Psoas muscle (tissue), 7 donors: ENCODE measurements at regions not wholly inside any gene's neighbourhood (a gene's known extent, or its start where the extent isn't known, plus 50 kb on each side); places are given as distances from the start of the nearest gene placed in this dataset.

Source experiments
- ATAC-seq, 4 donors: fragments of 200-7000 bp; cut with Tn5 transposase; one replicate each; pipeline ENCODE4 v1.9.1; 2020; ENCODE audit warnings: moderate library complexity in 3 of 4, mild to moderate bottlenecking in 2 of 4
- DNase-seq, 2 donors: peaks; one replicate each; pipeline ENCODE4 v3.0.0-alpha.2; 2020
- H3K27ac ChIP-seq: fragments of 200-600 bp; one replicate; pipeline ENCODE4 v1.8.0; 2022
- H3K27me3 ChIP-seq, 3 donors: fragments of 200-600 bp in 1 of 3; one replicate each; pipeline versions ENCODE4 v1.6.1 to v1.8.0; 2013 to 2022; ENCODE audit warnings: low read length in 2 of 3, mild to moderate bottlenecking in 2 of 3, moderate library complexity in 1 of 3; ENCODE audit not compliant: insufficient read depth in 3 of 3
- H3K36me3 ChIP-seq, 2 donors: fragments of 200-600 bp in 1 of 2; one replicate each; pipeline versions ENCODE4 v1.6.1 to v1.8.0; 2013 to 2022; ENCODE audit warnings: low read depth in 1 of 2, mild to moderate bottlenecking in 1 of 2, moderate library complexity in 1 of 2; ENCODE audit not compliant: insufficient read depth in 1 of 2
- H3K4me1 ChIP-seq: fragments of 200-600 bp; one replicate; pipeline ENCODE4 v1.8.0; 2022
- H3K4me3 ChIP-seq: fragments of 200-600 bp; one replicate; pipeline ENCODE4 v1.8.0; 2022; ENCODE audit warnings: mild to moderate bottlenecking
- H3K9me3 ChIP-seq: fragments of 200-600 bp; one replicate; pipeline ENCODE4 v1.8.0; 2022
- WGBS, 3 donors: extraction: QIAGEN DNeasy Blood & Tissue Kit; methylation state at CpG; one replicate each; pipeline versions ENCODE4 v1.1.6 to v1.1.7; 2013; 5-methylcytosine and 5-hydroxymethylcytosine counted together
- intact Hi-C, 2 donors: fragments of 100-400 bp; cut with DNase I; formaldehyde crosslinking; loops; one replicate each; pipeline versions ENCODE4 v1.11.0 to v1.14.2; 2022
- TF ChIP-seq, protein P1 (sequence below): fragments of 200-600 bp; IDR thresholded peaks from one replicate; pipeline ENCODE4 v1.8.0; 2022; ENCODE audit warnings: antibody characterized with exemption
- donor health status: healthy with polysubstance abuse.
- donor health status: DM: no; HTN: no; CAD: no; lungs with moderate emphysema.
- donor health status: Bipolar disorder and iron deficiency.
- donor health status: healthy.
- donor health status: DM: yes; HTN: yes; CAD: no.
- donor health status: DM: no; HTN: no; CAD: no.
- donor health status: DM: yes; HTN: yes; CAD: no.

DNA sequence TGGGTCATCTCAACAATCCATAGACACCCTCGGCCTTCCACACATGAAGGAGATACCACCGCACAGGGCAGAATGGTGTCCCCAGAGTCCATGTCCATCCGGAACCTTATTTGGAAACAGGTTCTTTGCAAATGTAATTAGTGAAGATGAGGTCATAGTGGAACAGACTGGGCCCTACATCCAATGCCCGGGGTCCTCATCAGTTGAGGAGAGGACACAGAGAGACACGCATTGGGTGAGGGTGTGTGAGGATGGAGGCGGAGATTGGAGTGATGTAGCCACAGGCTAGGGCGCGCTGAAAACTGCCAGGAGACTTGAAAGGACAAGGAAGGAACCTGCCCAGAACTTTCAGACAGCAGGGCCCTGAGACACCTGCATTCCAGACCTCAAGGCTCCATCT lies 169.4 kb downstream of the ENGASE start:
- no peak for DNase-seq
- intact Hi-C loops: no loop called here

DNA sequence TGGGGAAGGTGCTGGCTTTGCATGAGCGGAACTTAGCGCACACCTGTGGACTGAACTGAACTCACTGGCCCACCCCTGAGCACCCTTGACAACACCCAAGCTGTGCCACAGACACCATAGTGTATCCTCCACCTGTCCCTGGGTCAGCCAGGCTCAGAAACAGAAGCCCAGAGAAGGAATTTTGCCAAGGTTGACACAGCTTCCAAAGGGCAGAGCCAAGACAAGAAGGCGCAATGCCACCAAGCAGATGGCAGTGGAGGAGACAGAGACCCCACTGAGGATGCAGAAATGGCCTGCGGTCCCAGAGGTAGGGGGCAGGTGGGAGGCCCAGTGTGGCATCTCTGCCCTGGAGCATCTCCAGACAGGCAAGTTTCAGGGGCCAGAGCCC lies 169.0 kb downstream of the ENGASE start:
- H3K4me3 ChIP-seq: no peak overlapping the region
- ATAC-seq: no peak
- TF ChIP-seq, protein P1, sequence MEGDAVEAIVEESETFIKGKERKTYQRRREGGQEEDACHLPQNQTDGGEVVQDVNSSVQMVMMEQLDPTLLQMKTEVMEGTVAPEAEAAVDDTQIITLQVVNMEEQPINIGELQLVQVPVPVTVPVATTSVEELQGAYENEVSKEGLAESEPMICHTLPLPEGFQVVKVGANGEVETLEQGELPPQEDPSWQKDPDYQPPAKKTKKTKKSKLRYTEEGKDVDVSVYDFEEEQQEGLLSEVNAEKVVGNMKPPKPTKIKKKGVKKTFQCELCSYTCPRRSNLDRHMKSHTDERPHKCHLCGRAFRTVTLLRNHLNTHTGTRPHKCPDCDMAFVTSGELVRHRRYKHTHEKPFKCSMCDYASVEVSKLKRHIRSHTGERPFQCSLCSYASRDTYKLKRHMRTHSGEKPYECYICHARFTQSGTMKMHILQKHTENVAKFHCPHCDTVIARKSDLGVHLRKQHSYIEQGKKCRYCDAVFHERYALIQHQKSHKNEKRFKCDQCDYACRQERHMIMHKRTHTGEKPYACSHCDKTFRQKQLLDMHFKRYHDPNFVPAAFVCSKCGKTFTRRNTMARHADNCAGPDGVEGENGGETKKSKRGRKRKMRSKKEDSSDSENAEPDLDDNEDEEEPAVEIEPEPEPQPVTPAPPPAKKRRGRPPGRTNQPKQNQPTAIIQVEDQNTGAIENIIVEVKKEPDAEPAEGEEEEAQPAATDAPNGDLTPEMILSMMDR: no peak
- WGBS, 3 donors: 80 to 92% (median 82%) methylated on average over 4 of the region's 4 CpGs
- no peak overlapping the region for H3K27ac ChIP-seq
- H3K27me3 ChIP-seq: peaks cover 0 to 38% (median 14%) of the 10 kb centered on the region in 3 donors
- H3K4me1 ChIP-seq: no peaks in the 10 kb centered on the region
- H3K9me3 ChIP-seq: no peaks in the 10 kb centered on the region
- intact Hi-C loops: no loop called here
- no peak for DNase-seq
- no peaks in the 10 kb centered on the region for H3K36me3 ChIP-seq

More for the DNA sequence above, 169.4 kb downstream of the ENGASE start:
- WGBS, 3 donors: 89 to 91% (median 91%) methylated on average over 8 of the region's 8 CpGs
- TF ChIP-seq, protein P1: no peak
- ATAC-seq: no peak
- H3K36me3 ChIP-seq: no peaks in the 10 kb centered on the region
- H3K27me3 ChIP-seq: peaks cover 0 to 42% (median 14%) of the 10 kb centered on the region in 3 donors
- no peak overlapping the region for H3K27ac ChIP-seq
- H3K9me3 ChIP-seq: no peaks in the 10 kb centered on the region
- no peaks in the 10 kb centered on the region for H3K4me1 ChIP-seq
- H3K4me3 ChIP-seq: no peak overlapping the region

DNA sequence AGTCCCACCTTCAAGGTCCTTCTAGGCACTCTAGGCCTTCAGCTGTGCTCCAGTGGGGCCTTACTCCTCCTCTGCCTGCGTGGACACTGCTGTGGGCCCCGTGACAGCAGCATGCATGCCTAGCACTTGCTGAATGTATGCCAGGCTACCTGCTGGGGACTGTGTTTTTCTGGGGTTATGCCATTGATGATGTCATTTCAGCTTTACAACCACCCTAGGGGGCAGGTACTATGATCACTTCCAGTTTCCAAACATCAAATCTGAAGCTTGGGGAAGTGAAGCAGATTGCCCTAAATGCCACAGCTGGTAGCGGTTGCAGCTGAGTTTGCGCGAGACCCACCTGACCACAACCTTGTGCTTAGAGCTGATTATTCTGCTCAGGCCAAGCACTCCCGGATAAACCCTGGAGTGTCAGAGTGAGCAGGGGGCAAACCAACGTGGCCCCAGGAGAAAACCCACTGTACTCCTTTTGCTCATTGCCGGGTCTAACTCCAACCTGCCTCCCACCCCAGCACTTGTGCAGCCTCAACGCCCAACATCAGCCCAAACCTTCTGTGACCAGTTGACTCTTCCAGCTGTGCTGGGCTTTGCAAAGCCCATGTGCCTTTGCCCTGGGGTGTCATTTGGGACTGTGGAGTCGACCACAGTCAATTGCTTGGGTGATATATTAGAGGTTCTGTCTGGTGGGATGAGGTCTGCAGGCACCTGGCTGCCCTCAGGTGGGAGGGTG lies 168.4 kb downstream of the ENGASE start:
- Histone ChIP-seq H3K4me1 (no peaks in the 10 kb centered on the region), H3K27ac (no peak overlapping the region), H3K9me3 (no peaks in the 10 kb centered on the region), H3K36me3 (no peaks in the 10 kb centered on the region), H3K4me3 (no peak overlapping the region), H3K27me3 (peaks cover 0 to 32% (median 10%) of the 10 kb centered on the region in 3 donors)
- WGBS, 3 donors: 63 to 67% (median 65%) methylated on average over 10 of the region's 10 CpGs
- no peak for DNase-seq
- TF ChIP-seq, protein P1: no peak
- no peak for ATAC-seq
- intact Hi-C loops: no loop called here

DNA sequence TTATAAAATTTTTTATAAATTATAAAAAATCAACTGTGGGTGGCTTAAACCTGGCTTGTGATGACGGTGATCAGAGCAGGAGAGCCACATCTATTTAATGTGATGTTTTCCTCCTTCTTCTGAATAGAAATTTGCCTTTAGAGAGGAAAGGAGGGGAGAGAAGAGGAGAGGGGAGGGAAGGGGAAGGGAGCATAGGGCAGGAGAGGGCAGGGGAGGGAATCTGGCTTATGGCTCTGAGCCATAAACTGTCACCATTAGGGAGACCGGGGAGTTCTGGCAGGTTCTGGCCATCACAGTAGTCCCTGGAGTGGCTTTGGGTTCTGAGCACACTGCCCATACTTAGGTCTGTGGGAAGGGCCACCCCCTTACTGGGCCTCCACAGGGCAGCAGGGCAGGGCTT lies 167.8 kb downstream of the ENGASE start:
- no peak overlapping the region for H3K27ac ChIP-seq
- peaks cover 0 to 28% (median 7%) of the 10 kb centered on the region in 3 donors for H3K27me3 ChIP-seq
- TF ChIP-seq, protein P1: no peak
- H3K36me3 ChIP-seq: no peaks in the 10 kb centered on the region
- DNase-seq (no peak), ATAC-seq (no peak)
- no peaks in the 10 kb centered on the region for H3K9me3 ChIP-seq
- intact Hi-C loops: no loop called here
- H3K4me1 ChIP-seq: no peaks in the 10 kb centered on the region
- H3K4me3 ChIP-seq: no peak overlapping the region
- 43 to 47% (median 46%) methylated on average over 2 of the region's 2 CpGs for WGBS, 3 donors

DNA sequence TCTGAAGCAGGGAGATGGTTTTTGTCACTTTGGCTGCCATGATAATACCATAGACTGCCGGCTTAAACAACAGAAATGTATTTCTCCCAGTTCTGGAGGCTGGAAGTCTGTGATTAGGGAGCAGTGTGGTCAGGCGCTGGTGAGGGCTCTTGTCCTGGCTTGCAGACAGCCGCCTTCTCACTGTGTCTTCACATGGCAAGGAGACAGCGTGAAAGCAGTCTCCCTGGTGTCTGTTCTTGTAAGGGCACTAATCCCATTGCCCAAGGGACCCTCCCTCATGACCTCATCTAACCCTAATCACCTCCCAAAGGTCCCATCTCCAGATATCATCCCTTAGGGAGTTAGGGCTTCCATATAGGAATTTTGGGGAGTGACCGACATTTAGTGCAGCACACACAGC lies 167.0 kb downstream of the ENGASE start:
- 73 to 88% (median 79%) methylated on average over 5 of the region's 5 CpGs for WGBS, 3 donors
- intact Hi-C loops: no loop called here
- TF ChIP-seq, protein P1: no peak
- no peaks in the 10 kb centered on the region for H3K36me3 ChIP-seq
- H3K4me3 ChIP-seq: no peak overlapping the region
- peaks cover 0 to 26% (median 7%) of the 10 kb centered on the region in 3 donors for H3K27me3 ChIP-seq
- H3K9me3 ChIP-seq: no peaks in the 10 kb centered on the region
- no peaks in the 10 kb centered on the region for H3K4me1 ChIP-seq
- H3K27ac ChIP-seq: no peak overlapping the region
- ATAC-seq: no peak
- no peak for DNase-seq
